GM12891 (cell line): ENCODE measurements at regions not wholly inside any gene's neighbourhood (a gene's known extent, or its start where the extent isn't known, plus 50 kb on each side); places are given as distances from the start of the nearest gene placed in this dataset.

Source experiments
- DNase-seq: peaks from one replicate; pipeline ENCODE4 v3.0.0; 2011; ENCODE audit warnings: low spot score; ENCODE audit not compliant: insufficient read length
- FAIRE-seq: peaks from 2 replicates; lab custom pipeline; 2011; peaks lifted over from hg19 to GRCh38; lab: Jason Lieb, UNC
- PAX5 ChIP-seq: IDR thresholded peaks from 2 replicates; pipeline ENCODE4 v1.6.1; 2011; ENCODE audit warnings: low read length, moderate library complexity, mild to moderate bottlenecking; ENCODE audit not compliant: insufficient read depth, severe bottlenecking
- POLR2A ChIP-seq: IDR thresholded peaks from 2 replicates; pipeline ENCODE4 v1.6.1; 2011; ENCODE audit warnings: low read depth, low read length, control low read depth
- POLR2AphosphoS5 ChIP-seq: IDR thresholded peaks from 2 replicates; pipeline ENCODE4 v1.6.1; 2011; ENCODE audit warnings: low read depth, low read length, control low read depth
- POU2F2 ChIP-seq: IDR thresholded peaks from 2 replicates; pipeline ENCODE4 v1.6.1; 2011; ENCODE audit warnings: low read depth, mild to moderate bottlenecking, control low read depth, low read length, moderate library complexity
- SPI1 ChIP-seq: IDR thresholded peaks from 2 replicates; pipeline ENCODE4 v1.6.1; 2011; ENCODE audit warnings: low read depth, low read length, control low read depth
- TAF1 ChIP-seq: IDR thresholded peaks from 2 replicates; pipeline ENCODE4 v1.6.1; 2011; ENCODE audit warnings: low read depth, low read length, control low read depth

GRCh38 chrX:39519566-39520301, 578.0 kb downstream of the BCOR start:
- no peak for FAIRE-seq
- no peak for TF ChIP-seq TAF1
- TF ChIP-seq POLR2A = no peak
- TF ChIP-seq PAX5 = no peak
- no peak for TF ChIP-seq POU2F2
- TF ChIP-seq SPI1 = no peak
- TF ChIP-seq POLR2AphosphoS5 = no peak

GRCh38 chrX:39525758-39526157, 572.0 kb downstream of the BCOR start:
- TF ChIP-seq POU2F2 (no peak), POLR2AphosphoS5 (no peak), SPI1 (no peak), TAF1 (no peak), POLR2A (no peak), PAX5 (no peak)
- no peak for DNase-seq
- FAIRE-seq = no peak

More at GRCh38 chrX:39519566-39520301, 578.0 kb downstream of the BCOR start:
- DNase-seq = no peak

- no peak for TF ChIP-seq POLR2A
- no peak for TF ChIP-seq POLR2AphosphoS5
- TF ChIP-seq TAF1 = no peak
- no peak for TF ChIP-seq POU2F2
- no peak for TF ChIP-seq SPI1
- FAIRE-seq (no peak), DNase-seq (no peak)
These were observed 570.7 kb downstream of the BCOR start for GRCh38 chrX:39527025-39527424.

- no peak for DNase-seq
- no peak for FAIRE-seq
- TF ChIP-seq TAF1 (no peak), PAX5 (no peak), POLR2A (no peak), POLR2AphosphoS5 (no peak), POU2F2 (no peak), SPI1 (no peak)
These were observed 569.4 kb downstream of the BCOR start for GRCh38 chrX:39528161-39528916.

- DNase-seq = no peak
- TF ChIP-seq TAF1 (no peak), POLR2AphosphoS5 (no peak), POU2F2 (no peak), SPI1 (no peak), PAX5 (no peak), POLR2A (no peak)
- no peak for FAIRE-seq
These were observed 565.0 kb downstream of the BCOR start for GRCh38 chrX:39532761-39533160.

- DNase-seq (no peak), FAIRE-seq (no peak)
- TF ChIP-seq POLR2AphosphoS5 = no peak
These were observed 562.8 kb downstream of the BCOR start for GRCh38 chrX:39534949-39535348.

GRCh38 chrX:39536211-39536610, 561.5 kb downstream of the BCOR start:
- TF ChIP-seq PAX5 (no peak), TAF1 (no peak), POLR2AphosphoS5 (no peak), POU2F2 (no peak), POLR2A (no peak), SPI1 (no peak)
- no peak for DNase-seq
- FAIRE-seq = no peak

- no peak for TF ChIP-seq POLR2AphosphoS5
- TF ChIP-seq TAF1 = no peak
- TF ChIP-seq PAX5 = no peak
- TF ChIP-seq POU2F2 = no peak
- TF ChIP-seq SPI1 = no peak
- TF ChIP-seq POLR2A = no peak
- DNase-seq (no peak), FAIRE-seq (no peak)
These were observed 555.9 kb downstream of the BCOR start for GRCh38 chrX:39541881-39542280.

- TF ChIP-seq TAF1 (no peak), POLR2A (no peak), POLR2AphosphoS5 (no peak), PAX5 (no peak)
- DNase-seq = no peak
These were observed 555.4 kb downstream of the BCOR start for GRCh38 chrX:39542316-39542715.

GRCh38 chrX:39550795-39551361, 546.9 kb downstream of the BCOR start:
- FAIRE-seq (no peak), DNase-seq (no peak)
- TF ChIP-seq PAX5 (no peak), POU2F2 (no peak), POLR2A (no peak), SPI1 (no peak), TAF1 (no peak), POLR2AphosphoS5 (no peak)

More at GRCh38 chrX:39542316-39542715, 555.4 kb downstream of the BCOR start:
- FAIRE-seq = no peak
